Bronchial epithelial cell (primary cell): ENCODE measurements at regions not wholly inside any gene's neighbourhood (a gene's known extent, or its start where the extent isn't known, plus 50 kb on each side); places are given as distances from the start of the nearest gene placed in this dataset.
A peak's percentile ranks its signal among the peaks of the same experiment; 100 is the strongest.

ENCODE experiments used
- DNase-seq: peaks from one replicate; pipeline ENCODE4 v3.0.0-alpha.2; 2010; ENCODE audit warnings: low read depth
- FAIRE-seq: peaks from 2 replicates; lab custom pipeline; 2011; peaks lifted over from hg19 to GRCh38; lab: Jason Lieb, UNC
- H3K27me3 ChIP-seq: 2 replicates; pipeline ENCODE4 v1.5.1; 2011; ENCODE audit warnings: low read length; ENCODE audit not compliant: control insufficient read depth, insufficient read depth
- H3K36me3 ChIP-seq: 2 replicates; pipeline ENCODE4 v1.5.1; 2011; ENCODE audit warnings: low read length; ENCODE audit not compliant: control insufficient read depth, insufficient read depth
- H3K4me3 ChIP-seq: 2 replicates; pipeline ENCODE4 v1.5.1; 2011; ENCODE audit warnings: mild to moderate bottlenecking, low read depth, low read length, control low read depth
- TF ChIP-seq, protein P1 (sequence below): IDR thresholded peaks from 2 replicates; pipeline ENCODE4 v1.5.1; 2011; ENCODE audit warnings: mild to moderate bottlenecking, moderate library complexity, low read length, control low read depth, inconsistent platforms; ENCODE audit not compliant: insufficient read depth, severe bottlenecking

DNA sequence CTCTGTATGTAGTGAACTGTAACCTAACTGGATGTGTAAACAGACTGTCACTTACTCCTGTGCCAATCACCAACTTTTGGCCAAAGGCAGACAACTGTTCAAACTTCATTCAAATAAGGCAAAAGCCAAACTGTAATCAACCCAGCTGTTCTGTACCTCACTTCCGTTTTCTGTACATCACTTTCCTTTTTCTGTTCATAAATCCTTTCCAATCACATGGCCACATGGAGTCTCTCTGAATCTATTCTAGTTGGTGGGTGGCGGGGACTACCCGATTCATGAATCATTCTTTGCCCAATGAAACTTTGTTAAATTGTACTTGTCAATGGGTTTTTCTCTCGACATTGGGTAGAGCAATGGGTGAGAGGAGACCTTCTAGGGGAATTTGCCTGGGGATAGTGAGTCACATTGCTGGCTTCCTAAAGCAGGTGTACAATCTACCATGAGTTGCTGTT is 178.3 kb upstream of the RFC3 start:
- Histone ChIP-seq H3K4me3 (no peak overlapping the region), H3K36me3 (no peaks in the 10 kb centered on the region), H3K27me3 (no peaks in the 10 kb centered on the region)
- TF ChIP-seq, protein P1, sequence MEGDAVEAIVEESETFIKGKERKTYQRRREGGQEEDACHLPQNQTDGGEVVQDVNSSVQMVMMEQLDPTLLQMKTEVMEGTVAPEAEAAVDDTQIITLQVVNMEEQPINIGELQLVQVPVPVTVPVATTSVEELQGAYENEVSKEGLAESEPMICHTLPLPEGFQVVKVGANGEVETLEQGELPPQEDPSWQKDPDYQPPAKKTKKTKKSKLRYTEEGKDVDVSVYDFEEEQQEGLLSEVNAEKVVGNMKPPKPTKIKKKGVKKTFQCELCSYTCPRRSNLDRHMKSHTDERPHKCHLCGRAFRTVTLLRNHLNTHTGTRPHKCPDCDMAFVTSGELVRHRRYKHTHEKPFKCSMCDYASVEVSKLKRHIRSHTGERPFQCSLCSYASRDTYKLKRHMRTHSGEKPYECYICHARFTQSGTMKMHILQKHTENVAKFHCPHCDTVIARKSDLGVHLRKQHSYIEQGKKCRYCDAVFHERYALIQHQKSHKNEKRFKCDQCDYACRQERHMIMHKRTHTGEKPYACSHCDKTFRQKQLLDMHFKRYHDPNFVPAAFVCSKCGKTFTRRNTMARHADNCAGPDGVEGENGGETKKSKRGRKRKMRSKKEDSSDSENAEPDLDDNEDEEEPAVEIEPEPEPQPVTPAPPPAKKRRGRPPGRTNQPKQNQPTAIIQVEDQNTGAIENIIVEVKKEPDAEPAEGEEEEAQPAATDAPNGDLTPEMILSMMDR: no peak
- FAIRE-seq (no peak), DNase-seq (peak; percentile 72)

DNA sequence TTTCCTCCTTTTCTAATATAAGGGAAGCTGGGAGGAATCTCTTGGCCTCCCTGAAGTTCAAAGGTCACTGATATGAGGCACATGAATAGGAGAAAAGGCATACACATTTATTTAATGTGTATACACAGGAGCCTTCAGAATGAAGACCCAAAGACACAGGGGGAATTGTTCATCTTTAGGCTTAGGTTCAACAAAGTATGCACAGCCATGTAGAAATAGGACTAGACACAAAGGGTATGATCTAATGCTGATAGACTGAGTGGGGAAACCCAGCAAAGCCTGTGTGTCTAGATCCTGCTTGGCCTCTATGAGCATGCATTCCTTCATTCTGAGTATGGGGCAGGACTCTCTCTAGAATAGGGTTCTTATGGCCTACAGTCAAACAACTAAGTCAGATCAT is 177.1 kb upstream of the RFC3 start:
- Histone ChIP-seq H3K36me3 (no peaks in the 10 kb centered on the region), H3K4me3 (no peak overlapping the region), H3K27me3 (no peaks in the 10 kb centered on the region)
- FAIRE-seq (no peak), DNase-seq (peak; percentile 73)
- TF ChIP-seq, protein P1: no peak

DNA sequence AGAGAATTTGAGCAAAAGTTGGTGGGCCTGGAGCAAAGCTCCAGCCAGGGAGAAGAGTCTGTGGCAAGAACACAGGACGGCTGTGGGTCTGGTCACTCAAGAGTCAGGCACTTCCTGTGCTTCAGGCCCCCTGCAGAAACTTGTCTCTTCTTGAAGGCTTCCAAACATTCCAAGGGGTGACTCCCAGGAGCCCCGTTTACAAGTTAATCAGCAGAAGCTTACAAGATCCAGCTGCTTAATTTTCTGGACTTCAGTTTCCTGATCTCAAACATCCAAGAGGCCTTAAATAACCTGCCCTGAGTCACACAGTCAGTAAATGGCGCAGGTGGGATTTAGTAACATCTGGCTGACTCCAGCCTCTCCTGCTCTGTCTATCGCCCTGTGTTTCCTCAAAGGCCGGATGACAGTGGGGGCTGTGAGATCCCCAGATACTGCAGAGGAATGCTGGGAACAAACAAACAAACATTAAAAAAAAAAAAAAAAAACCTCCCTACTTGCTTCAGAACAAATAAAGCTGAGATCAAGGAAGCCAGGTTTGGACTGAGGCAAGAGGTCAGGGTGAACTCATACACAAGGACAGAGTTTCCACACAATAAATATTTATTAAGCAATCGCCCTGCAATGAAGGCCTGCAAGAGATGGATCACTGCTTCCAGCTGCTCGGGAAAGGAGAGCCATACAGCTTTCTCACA is 175.4 kb upstream of the RFC3 start:
- TF ChIP-seq, protein P1: no peak
- DNase-seq (peak; percentile 91), FAIRE-seq (no peak)
- no peak overlapping the region for H3K4me3 ChIP-seq
- no peaks in the 10 kb centered on the region for H3K36me3 ChIP-seq
- H3K27me3 ChIP-seq: no peaks in the 10 kb centered on the region

DNA sequence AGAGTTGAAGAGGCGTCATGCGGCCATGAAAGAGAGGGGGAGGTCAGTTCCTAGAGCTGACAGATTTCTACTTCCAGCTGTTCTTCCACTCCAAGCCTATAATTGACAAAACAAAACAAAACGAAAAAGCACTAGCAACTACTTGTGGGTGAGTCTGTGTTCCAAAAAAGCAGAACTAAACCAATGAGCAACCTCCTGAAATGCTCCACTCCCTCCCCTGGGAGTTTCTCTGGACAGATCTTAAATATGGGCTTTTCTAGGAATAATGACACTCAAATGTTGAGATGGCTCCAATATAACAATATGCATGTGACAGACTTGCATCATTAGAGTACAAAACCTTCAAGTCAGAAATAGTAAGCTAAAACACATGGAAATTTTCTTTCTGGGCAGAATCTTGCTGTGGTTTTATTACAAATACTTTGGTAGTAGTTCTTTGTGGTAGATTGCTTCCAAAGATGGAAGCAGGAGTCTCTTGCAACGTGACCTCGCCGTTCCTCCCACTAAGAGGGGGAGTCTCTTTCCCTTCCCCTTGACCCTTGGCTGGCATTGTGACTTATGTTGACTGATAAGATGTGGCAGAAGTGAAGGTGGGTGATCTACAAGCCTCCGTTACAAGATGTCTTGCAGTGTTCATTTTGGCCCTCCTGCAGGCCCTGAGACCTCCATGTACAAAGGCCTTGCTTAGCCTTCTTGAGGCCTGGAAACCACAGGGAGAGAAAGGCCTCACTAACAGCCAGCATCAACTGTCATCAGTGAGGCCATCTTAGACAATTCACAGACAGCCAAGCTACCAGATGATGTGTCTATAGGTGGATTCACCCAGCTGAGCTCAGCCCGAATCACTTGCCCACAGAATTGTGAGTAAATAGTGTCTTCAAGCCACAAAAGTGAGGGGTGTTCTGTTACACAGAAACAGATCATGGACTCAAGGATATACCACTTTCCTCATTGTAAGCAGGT is 173.1 kb upstream of the RFC3 start:
- TF ChIP-seq, protein P1: no peak
- Histone ChIP-seq H3K36me3 (no peaks in the 10 kb centered on the region), H3K27me3 (no peaks in the 10 kb centered on the region), H3K4me3 (no peak overlapping the region)
- DNase-seq (peak; percentile 52), FAIRE-seq (no peak)

DNA sequence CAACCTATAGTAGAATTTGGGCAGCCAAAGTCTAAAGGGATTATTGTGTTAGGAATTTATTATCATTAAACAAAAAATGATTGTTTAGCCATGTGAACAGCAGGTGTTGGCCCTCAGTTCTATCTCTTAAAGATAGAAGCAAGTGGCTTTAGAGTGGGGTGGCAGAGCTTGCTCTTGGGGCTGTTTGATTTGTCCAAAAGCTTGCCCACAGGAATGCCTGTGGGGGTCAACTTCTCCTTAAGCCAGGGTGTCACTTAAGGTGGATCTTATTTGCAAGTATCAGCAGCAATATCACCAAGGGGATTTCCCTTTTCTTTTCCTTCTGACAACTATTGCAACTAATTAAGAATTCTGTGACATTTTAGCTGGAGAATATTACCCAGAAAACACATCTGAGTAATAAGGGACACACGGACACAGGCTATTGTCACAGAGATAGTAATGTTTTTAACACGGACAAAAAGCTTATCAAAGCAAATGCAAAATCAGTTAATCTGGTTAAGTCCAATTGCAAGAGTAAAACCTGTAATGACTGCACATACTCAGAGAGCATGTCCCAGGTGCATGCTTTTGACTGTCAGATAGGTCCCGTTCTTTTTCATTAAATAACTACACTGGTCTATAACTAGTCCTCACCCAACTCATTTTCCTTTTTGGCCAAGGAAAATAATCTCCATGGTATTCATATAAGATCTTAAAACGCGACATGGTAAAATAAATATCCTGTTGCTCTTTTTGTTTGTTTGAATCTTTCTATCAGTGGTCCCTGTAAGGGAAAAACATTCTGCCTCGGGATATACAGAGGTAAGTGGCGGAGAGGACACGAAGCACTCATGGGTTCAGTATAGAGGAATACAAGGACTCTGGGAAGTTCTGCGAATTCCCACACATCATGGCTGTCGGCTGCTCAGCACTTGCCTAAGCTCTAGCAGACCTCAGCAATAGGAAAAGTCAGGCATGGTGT is 172.1 kb upstream of the RFC3 start:
- TF ChIP-seq, protein P1: no peak
- no peak for FAIRE-seq
- DNase-seq: no peak
- Histone ChIP-seq H3K36me3 (no peaks in the 10 kb centered on the region), H3K4me3 (no peak overlapping the region), H3K27me3 (no peaks in the 10 kb centered on the region)
